Adrenal gland (tissue), 5 donors: ENCODE measurements at regions not wholly inside any gene's neighbourhood (a gene's known extent, or its start where the extent isn't known, plus 50 kb on each side); places are given as distances from the start of the nearest gene placed in this dataset.

Source experiments
- POLR2A ChIP-seq, 2 donors: fragments of 450-650 bp; IDR thresholded peaks; one replicate each; pipeline ENCODE4 v1.6.1; 2017; ENCODE audit warnings: antibody characterized with exemption in 2 of 2, mild to moderate bottlenecking in 2 of 2, moderate library complexity in 1 of 2
- TF ChIP-seq, protein P1 (sequence below), 6 experiments: fragments of 450-650 bp in 4 of 6; fragments of 200-600 bp in 2 of 6; sonication (generic) in 1 of 6; IDR thresholded peaks; 1 replicate in 5 of 6; 2 replicates in 1 of 6; pipeline versions ENCODE4 v1.5.1 to v1.8.0; 2016 to 2021; ENCODE audit warnings: antibody characterized with exemption in 6 of 6, mild to moderate bottlenecking in 2 of 6, moderate library complexity in 1 of 6
- donor health status: DM: no; HTN: no; CAD: no.

GRCh38 chr5:29796013-29796412 is 1397.5 kb upstream of the CDH6 start:
- no peak for TF ChIP-seq POLR2A (IDR thresholded peaks at IDR 0.05)
- TF ChIP-seq, protein P1, sequence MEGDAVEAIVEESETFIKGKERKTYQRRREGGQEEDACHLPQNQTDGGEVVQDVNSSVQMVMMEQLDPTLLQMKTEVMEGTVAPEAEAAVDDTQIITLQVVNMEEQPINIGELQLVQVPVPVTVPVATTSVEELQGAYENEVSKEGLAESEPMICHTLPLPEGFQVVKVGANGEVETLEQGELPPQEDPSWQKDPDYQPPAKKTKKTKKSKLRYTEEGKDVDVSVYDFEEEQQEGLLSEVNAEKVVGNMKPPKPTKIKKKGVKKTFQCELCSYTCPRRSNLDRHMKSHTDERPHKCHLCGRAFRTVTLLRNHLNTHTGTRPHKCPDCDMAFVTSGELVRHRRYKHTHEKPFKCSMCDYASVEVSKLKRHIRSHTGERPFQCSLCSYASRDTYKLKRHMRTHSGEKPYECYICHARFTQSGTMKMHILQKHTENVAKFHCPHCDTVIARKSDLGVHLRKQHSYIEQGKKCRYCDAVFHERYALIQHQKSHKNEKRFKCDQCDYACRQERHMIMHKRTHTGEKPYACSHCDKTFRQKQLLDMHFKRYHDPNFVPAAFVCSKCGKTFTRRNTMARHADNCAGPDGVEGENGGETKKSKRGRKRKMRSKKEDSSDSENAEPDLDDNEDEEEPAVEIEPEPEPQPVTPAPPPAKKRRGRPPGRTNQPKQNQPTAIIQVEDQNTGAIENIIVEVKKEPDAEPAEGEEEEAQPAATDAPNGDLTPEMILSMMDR (IDR thresholded peaks at IDR 0.05): no peak
